Eye (tissue), 1 donor: ENCODE measurements at regions not wholly inside any gene's neighbourhood (a gene's known extent, or its start where the extent isn't known, plus 50 kb on each side); places are given as distances from the start of the nearest gene placed in this dataset.
A peak's percentile ranks its signal among the peaks of the same experiment; 100 is the strongest.

ENCODE experiments used
- DNase-seq: peaks from one replicate; pipeline ENCODE4 v3.0.0-alpha.2; 2015

- no peak for DNase-seq
Observed at GRCh38 chr4:17336069-17336468, 175.8 kb downstream of the QDPR start.

- DNase-seq: no peak
Observed at GRCh38 chr4:17335371-17335770, 176.5 kb downstream of the QDPR start.

- DNase-seq: no peak
Observed at GRCh38 chr4:17332478-17332877, 179.4 kb downstream of the QDPR start.

- DNase-seq: no peak
Observed at GRCh38 chr4:17329046-17329445, 182.8 kb downstream of the QDPR start.

GRCh38 chr4:17328141-17328815 is 183.6 kb downstream of the QDPR start:
- DNase-seq: peak; percentile 19

- DNase-seq: no peak
Observed at GRCh38 chr4:17327591-17327990, 184.3 kb downstream of the QDPR start.

- DNase-seq: no peak
Observed at GRCh38 chr4:17326756-17327155, 185.1 kb downstream of the QDPR start.

GRCh38 chr4:17325098-17325497 is 186.8 kb downstream of the QDPR start:
- no peak for DNase-seq

- peak; percentile 86 for DNase-seq
Observed at GRCh38 chr4:17324386-17324830, 187.5 kb downstream of the QDPR start.

GRCh38 chr4:17323554-17324385 is 188.1 kb downstream of the QDPR start:
- DNase-seq: no peak

- DNase-seq: no peak
Observed at GRCh38 chr4:17322514-17322913, 189.4 kb downstream of the QDPR start.

- DNase-seq: no peak
Observed at GRCh38 chr4:17320046-17320445, 191.8 kb downstream of the QDPR start.

- peak; percentile 44 for DNase-seq
Observed at GRCh38 chr4:17317526-17317925, 194.4 kb downstream of the QDPR start.

- DNase-seq: no peak
Observed at GRCh38 chr4:17316566-17316965, 195.3 kb downstream of the QDPR start.

- DNase-seq: no peak
Observed at GRCh38 chr4:17315459-17315858, 196.4 kb downstream of the QDPR start.

- no peak for DNase-seq
Observed at GRCh38 chr4:17313194-17313593, 198.7 kb downstream of the QDPR start.

- no peak for DNase-seq
Observed at GRCh38 chr4:17310269-17310652, 201.6 kb downstream of the QDPR start.

- no peak for DNase-seq
Observed at GRCh38 chr4:17309567-17310268, 202.2 kb downstream of the QDPR start.

- DNase-seq: no peak
Observed at GRCh38 chr4:17301869-17302268, 210.0 kb downstream of the QDPR start.

GRCh38 chr4:17301266-17301665 is 210.6 kb downstream of the QDPR start:
- DNase-seq: no peak

- no peak for DNase-seq
Observed at GRCh38 chr4:17296921-17297890, 214.7 kb downstream of the QDPR start.

GRCh38 chr4:17293901-17294300 is 218.0 kb downstream of the QDPR start:
- DNase-seq: no peak
